CD4-positive, alpha-beta T cell treated with Interleukin-6 at 100 ng/mL for 8 hours (primary cell): ENCODE measurements at regions not wholly inside any gene's neighbourhood (a gene's known extent, or its start where the extent isn't known, plus 50 kb on each side); places are given as distances from the start of the nearest gene placed in this dataset.
"Not testable (repeated sequence)": the region's sequence is repeated elsewhere in the genome, so short reads cannot be mapped to it uniquely, and the experiment has no call there.

ENCODE experiments used
- DNase-seq: peaks from one replicate; pipeline ENCODE4 v3.0.0-alpha.2; 2020; ENCODE audit warnings: mixed read lengths, low spot score

DNA sequence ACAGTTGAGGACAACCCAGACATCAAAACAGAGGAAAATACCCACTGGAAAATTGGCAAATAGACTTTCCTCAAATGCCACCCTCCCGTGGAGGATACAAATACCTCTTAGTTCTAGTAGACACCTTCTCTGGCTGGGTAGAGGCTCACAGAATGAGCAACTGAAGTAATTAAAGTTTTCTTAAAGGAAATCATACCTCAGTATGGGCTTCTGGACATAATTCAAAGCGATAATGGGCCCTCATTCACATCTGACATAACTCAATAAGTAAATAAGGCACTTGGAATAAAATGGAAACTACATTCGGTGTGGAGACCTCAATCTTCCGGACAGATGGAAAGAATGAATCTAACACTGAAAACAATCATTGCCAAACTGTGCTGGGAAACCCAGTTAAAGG, 115.2 kb upstream of the PLCL2 start:
- no peak for DNase-seq

- no peak for DNase-seq
These were observed 114.7 kb upstream of the PLCL2 start for GRCh38 chr3:16770021-16770420.

- DNase-seq: no peak
These were observed 114.0 kb upstream of the PLCL2 start for GRCh38 chr3:16770792-16771191.

GRCh38 chr3:16773594-16773993, 111.2 kb upstream of the PLCL2 start:
- not testable (repeated sequence) for DNase-seq

- not testable (repeated sequence) for DNase-seq
These were observed 110.2 kb upstream of the PLCL2 start for GRCh38 chr3:16774536-16774935.

DNA sequence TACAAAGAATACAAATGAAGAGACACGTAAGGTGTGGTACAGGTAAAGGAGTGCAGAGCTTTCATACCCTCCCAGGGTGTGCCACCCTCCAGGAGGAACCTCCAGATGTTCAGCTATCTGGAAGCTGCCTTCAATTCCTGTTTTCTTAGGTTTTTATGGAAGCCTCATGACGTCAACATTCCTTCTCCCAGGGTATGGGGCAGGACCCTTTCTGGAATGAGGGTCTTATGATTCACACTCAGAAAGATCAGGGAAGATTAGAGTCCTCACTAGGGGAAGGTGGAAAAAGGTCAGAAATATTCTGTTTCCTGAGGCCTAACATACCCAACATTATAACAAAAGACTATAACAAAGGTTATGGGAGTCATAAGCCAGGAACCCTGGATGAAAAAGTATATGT, 99.8 kb upstream of the PLCL2 start:
- no peak for DNase-seq

GRCh38 chr3:16785465-16785864, 99.3 kb upstream of the PLCL2 start:
- no peak for DNase-seq

DNA sequence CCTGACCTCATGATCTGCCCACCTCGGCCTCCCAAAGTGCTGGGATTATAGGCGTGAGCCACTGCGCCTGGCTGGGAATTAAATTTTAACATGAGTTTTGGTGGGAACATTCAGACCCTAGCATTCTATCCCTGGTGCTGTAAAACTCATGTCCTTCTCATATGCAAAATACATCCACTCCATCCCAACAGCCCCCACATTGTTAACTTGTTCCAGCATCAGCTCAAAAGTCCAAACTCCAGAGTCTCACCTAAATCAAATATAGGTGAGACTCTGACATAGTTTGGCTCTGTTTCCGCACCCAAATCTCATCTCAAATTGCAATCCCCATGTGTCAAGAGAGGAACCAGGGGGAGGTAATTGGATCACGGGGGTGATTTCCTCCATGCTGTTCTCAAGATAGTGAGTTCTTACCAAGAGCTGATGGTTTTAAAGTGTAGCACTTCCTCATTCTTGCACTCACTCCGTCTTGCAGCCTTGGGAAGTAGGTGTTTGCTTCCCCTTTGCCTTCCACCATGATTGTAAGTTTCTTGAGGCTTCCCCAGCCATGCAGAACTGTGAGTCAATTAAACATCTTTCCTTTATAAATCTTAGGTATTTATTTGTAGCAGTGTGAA, 96.2 kb upstream of the PLCL2 start:
- no peak for DNase-seq

DNA sequence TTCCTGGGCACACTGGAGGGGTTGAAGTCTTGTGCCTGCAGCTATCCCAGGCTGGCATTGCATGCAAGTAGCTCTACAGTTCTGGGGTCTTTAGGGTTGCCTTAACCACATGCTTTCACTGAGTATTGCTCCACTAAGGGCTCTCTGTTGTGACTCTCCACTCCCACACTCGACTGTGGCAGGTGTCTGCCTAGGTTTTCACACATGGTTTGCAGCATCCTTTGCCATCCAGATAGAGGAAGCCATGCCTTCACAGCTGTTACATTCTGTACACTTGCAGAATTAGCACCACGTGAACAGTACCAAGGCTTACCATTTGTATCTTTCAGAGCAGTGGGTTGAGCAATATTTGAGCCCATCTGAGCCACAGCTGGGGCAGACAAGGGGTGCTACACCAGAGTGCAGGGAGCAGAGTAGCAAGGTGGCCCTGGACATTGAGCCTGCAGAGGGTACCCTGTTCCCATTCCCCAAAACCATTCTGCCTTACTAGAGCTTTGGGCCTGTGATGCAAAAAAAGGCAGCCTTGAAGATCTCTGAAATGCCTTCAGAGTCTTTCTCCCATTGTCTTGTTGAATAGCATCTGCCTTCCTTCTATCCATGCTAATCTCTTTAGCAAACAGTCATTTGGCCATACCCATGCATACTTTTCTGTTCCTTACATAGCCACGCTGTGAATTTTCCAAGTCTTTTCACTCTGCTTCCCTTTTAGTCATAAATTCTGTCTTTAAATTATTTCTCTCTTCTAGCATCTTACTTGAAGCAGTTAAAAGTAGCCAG, 95.2 kb upstream of the PLCL2 start:
- no peak for DNase-seq

GRCh38 chr3:16790432-16791400, 94.0 kb upstream of the PLCL2 start:
- no peak for DNase-seq

GRCh38 chr3:16793321-16793720, 91.4 kb upstream of the PLCL2 start:
- no peak for DNase-seq

DNA sequence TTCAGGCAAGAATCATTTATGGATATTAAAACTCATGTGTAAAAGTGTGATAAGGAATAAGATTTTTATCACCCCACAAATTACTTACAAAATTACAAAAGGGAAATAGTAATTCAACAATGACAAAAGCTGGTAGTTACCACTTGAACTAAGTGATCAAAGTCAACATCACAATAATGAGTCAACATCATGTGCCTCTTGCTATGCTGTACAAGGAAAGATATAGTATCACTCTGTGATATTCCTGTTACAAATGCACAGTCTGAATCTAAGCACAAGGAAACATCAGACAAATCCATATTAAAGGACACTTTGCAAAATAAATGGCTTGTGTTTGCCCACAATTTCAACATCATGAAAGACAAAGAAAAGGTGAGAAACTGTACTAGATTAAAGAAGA, 90.5 kb upstream of the PLCL2 start:
- no peak for DNase-seq

DNA sequence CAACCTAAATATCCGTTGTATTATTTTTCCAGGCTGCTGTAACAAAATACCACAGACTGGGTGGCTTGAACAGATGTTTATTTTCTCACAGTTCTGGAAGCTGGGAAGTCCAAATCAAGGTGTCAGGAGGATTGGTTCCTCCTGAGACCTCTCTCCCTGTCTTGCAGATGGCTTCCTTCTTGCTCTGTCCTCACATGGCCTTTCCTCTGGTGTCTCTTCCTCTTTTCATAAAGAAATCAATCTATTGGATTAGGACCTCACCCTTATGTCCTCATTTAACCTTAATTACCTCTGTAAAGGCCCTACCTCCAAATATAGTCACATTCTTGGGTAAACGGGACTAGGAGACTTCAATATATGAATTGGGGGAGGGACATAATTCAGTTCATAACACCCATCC, 89.2 kb upstream of the PLCL2 start:
- DNase-seq: no peak

GRCh38 chr3:16797831-16798230, 86.9 kb upstream of the PLCL2 start:
- DNase-seq: no peak

DNA sequence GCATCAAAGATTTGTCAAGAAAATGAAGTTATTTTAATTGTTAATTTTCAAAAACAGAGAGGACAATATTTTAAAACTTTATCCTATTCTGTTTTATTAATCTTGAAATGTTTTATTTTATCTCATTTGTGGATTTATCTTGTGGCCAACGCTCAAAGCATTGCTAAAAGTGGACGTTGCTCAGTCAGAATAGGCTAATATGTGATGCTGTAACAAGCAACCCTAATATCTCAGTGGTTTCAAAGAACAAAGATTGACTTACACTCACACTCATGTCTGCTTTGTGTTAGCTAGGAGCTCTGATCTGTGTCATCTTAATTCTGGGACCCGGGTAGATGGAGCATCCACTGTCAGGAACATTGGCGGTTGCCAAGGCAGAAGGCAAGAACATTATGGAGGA, 86.0 kb upstream of the PLCL2 start:
- DNase-seq: no peak

GRCh38 chr3:16800361-16800760, 84.4 kb upstream of the PLCL2 start:
- DNase-seq: no peak

- no peak for DNase-seq
These were observed 83.5 kb upstream of the PLCL2 start for GRCh38 chr3:16801223-16801622.

DNA sequence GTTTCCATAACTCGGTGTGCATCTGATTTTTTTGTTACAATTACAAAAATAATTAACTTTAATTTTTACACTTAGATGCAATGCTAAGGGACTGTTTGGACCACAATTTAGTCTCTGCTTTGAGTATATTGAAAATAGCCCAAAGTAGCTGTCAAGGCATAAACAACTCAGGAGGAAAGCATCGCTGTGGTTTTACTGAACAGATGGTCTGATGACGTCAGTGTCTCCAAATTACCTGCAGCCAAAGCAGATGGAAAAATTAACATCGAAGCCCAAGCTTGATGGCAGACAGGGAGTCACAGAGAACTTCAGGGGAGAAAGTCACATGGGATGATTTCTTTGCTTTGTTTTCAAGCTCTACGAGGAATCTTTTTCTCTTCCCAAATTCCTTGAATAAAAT, 83.1 kb upstream of the PLCL2 start:
- DNase-seq: no peak

DNA sequence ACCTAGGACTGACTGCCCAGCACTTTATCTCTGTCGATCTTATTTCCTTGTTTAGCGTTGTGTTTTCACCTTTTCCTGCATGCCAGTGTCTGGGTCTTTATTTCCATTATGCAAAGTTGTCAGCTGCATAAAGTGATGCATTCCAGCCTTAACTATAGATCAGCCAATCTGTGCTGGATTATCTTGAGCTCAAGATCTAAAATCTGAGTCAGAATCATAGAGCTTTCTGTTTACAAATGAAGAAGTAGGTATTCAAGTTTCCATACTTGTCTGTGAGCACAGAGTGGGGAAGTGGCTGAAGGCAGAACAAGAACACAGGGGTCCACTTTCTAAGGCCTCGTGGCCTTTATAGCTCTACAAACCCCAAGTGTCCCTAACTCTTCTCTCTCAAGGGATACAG, 82.4 kb upstream of the PLCL2 start:
- DNase-seq: no peak

DNA sequence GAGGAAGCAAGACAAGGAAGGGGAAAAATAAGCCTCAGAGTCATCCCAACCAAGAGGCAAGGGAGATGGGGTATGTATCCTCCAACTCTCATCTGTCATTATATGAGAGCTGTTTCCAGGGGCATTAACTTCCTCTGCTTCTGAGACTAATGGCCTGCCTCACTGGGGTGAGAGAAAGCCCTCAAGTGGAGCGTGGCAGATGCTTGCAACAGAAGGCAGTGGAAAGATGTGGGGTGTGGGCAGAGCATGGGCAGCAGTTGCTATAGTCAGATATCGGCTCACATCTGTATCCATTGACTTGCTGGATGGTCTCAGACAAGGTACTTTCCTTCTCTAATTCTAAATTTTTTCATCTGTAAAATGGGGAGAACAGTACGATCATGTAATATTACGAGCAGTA, 81.7 kb upstream of the PLCL2 start:
- no peak for DNase-seq

- DNase-seq: no peak
These were observed 77.4 kb upstream of the PLCL2 start for GRCh38 chr3:16807391-16807790.

DNA sequence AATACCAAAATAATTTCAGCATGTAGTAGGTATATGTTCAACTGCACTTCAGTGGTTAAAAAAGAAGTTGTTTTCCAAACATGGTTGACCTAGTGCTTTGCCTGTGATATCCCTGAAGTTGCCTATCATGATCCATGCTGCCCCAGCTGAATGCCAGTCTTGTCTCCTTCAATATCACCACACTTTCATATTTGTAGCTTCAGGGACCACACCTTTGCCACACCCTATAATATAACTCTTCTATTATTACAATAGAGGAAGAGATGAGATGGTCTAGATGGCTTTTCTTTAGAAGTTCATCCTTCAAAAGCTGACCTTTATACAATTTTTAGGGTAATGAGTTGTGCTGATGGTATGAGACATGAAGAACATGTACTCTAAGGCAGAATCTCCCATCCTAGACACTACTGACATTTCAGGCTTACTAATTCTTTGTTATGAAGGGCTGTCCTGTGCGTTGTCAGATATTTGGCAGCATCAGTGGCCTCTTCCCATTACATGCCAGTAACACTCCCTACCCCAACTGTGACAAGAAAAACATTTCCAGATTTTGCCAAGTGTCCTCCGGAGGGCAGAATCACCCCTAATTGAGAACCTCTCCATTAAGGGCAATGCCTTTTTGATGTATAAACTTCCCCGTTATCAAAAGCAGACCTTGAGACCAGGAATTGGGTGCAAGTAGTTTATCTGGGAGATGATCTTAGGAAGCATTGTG, 76.2 kb upstream of the PLCL2 start:
- peak; percentile 15 for DNase-seq
